ENCODE measurements at regions not wholly inside any gene's neighbourhood (a gene's known extent, or its start where the extent isn't known, plus 50 kb on each side); places are given as distances from the start of the nearest gene placed in this dataset.
"Not testable (repeated sequence)": the region's sequence is repeated elsewhere in the genome, so short reads cannot be mapped to it uniquely, and the experiment has no call there.

- Histone ChIP-seq H3K9me3 (ENCODE audit: insufficient read depth in 2 of 2, low read depth in 1 of 2, low read length in 1 of 2) (no peaks in the 10 kb centered on the region), H3K23ac (ENCODE audit: insufficient read length) (no peak overlapping the region), H3K27ac (ENCODE audit: low read depth, low read length) (no peak overlapping the region), H3K79me2 (ENCODE audit: control insufficient read depth in 1 of 2, insufficient read depth in 2 of 2, low read length in 2 of 2) (no peaks in the 10 kb centered on the region), H2AFZ (ENCODE audit: low read length) (no peak overlapping the region), H3K56ac (replicated peaks; ENCODE audit: insufficient read length, low read depth, low read length) (no peak overlapping the region), H4K5ac (ENCODE audit: insufficient read length, low read depth, low read length) (no peak overlapping the region), H3K23me2 (ENCODE audit: low read depth, low read length) (no peaks in the 10 kb centered on the region), H3K9ac (replicated peaks in 1 of 4; ENCODE audit: extremely low read depth in 1 of 4, low read depth in 3 of 4, low read length in 3 of 4) (no peak overlapping the region), H3K36me3 (ENCODE audit: control insufficient read depth in 2 of 4, insufficient read depth in 4 of 4, low read length in 3 of 4) (no peaks in the 10 kb centered on the region), H2BK120ac (replicated peaks; ENCODE audit: low read depth, low read length) (no peak overlapping the region), H3K4me2 (ENCODE audit: insufficient read depth in 1 of 2, low read depth in 2 of 2, low read length in 2 of 2) (no peak overlapping the region), H3K27me3 (replicated peaks in 1 of 4; ENCODE audit: control insufficient read depth in 3 of 4, extremely low read depth in 1 of 4, insufficient read depth in 3 of 4, low read length in 3 of 4) (no peaks in the 10 kb centered on the region), H2BK15ac (ENCODE audit: low read length) (no peak overlapping the region), H4K20me1 (replicated peaks in 1 of 2; ENCODE audit: control insufficient read depth in 1 of 2, insufficient read depth in 2 of 2, low read length in 2 of 2) (no peaks in the 10 kb centered on the region), H4K91ac (replicated peaks; ENCODE audit: insufficient read length, low read length) (no peak overlapping the region), H2AK5ac (ENCODE audit: low read depth, low read length) (no peak overlapping the region), H3K4ac (replicated peaks; ENCODE audit: insufficient read length, low read depth, low read length) (no peak overlapping the region), H2BK12ac (ENCODE audit: low read depth, low read length) (no peak overlapping the region), H3K4me3 (ENCODE audit: extremely low read depth in 1 of 4, insufficient read depth in 2 of 4, low read depth in 3 of 4, low read length in 4 of 4) (no peak overlapping the region), H3K14ac (ENCODE audit: insufficient read length) (no peak overlapping the region), H4K8ac (ENCODE audit: extremely low read depth, insufficient read depth, low read length) (no peak overlapping the region), H3K18ac (ENCODE audit: extremely low read depth, low read length) (no peak overlapping the region), H2BK5ac (ENCODE audit: low read depth, low read length) (no peak overlapping the region), H2BK20ac (ENCODE audit: low read length) (no peak overlapping the region), H3K79me1 (ENCODE audit: low read depth, low read length) (no peaks in the 10 kb centered on the region), H3K4me1 (replicated peaks in 1 of 4; ENCODE audit: control insufficient read depth in 3 of 4, insufficient read depth in 4 of 4, low read length in 3 of 4) (peaks cover 0 to 8% (median 1%) of the 10 kb centered on the region in 4 experiments; a peak in 2 of 7 replicates)
- DNase-seq (ENCODE audit: low read depth in 1 of 2, low spot score in 2 of 2): no peak
- no peak for FAIRE-seq
- 92% methylated on average over 2 of the region's 2 CpGs; no CpG with 5 or more reads in 1 of the 2 experiments for WGBS, 2 experiments (ENCODE audit: extremely low coverage in 1 of 2, insufficient coverage in 1 of 2, insufficient read length in 1 of 2, insufficient replicate concordance in 2 of 2, low coverage in 1 of 2, low lambda C conversion rate in 2 of 2, missing lambda C conversion rate in 1 of 2)
- TF ChIP-seq CEBPB (IDR thresholded peaks at IDR 0.05; ENCODE audit: low read depth, low read length): no peak
- CTCF ChIA-PET (ENCODE audit: partially characterized antibody): no interaction called here
- POLR2A ChIA-PET (ENCODE audit: partially characterized antibody): interaction anchor here (1.2 kb wide), 1 partner anchor 9 kb away, joined by 3 read pairs; no protein-coding TSS in a partner anchor
Observed at GRCh38 chr3:36182024-36182423, 198.3 kb upstream of the STAC start.

GRCh38 chr3:36187197-36187596, 193.1 kb upstream of the STAC start:
- H4K5ac ChIP-seq (ENCODE audit: insufficient read length, low read depth, low read length); FAIRE-seq; H3K18ac ChIP-seq (ENCODE audit: extremely low read depth, low read length); H3K4me1 ChIP-seq (replicated peaks in 1 of 4; ENCODE audit: control insufficient read depth in 3 of 4, insufficient read depth in 4 of 4, low read length in 3 of 4); H2AK5ac ChIP-seq (ENCODE audit: low read depth, low read length); H4K20me1 ChIP-seq (replicated peaks in 1 of 2; ENCODE audit: control insufficient read depth in 1 of 2, insufficient read depth in 2 of 2, low read length in 2 of 2); H2BK12ac ChIP-seq (ENCODE audit: low read depth, low read length); H2BK20ac ChIP-seq (ENCODE audit: low read length); H3K4ac ChIP-seq (replicated peaks; ENCODE audit: insufficient read length, low read depth, low read length); H3K14ac ChIP-seq (ENCODE audit: insufficient read length); H2BK15ac ChIP-seq (ENCODE audit: low read length); H3K36me3 ChIP-seq (ENCODE audit: control insufficient read depth in 2 of 4, insufficient read depth in 4 of 4, low read length in 3 of 4); H2BK120ac ChIP-seq (replicated peaks; ENCODE audit: low read depth, low read length); H3K79me1 ChIP-seq (ENCODE audit: low read depth, low read length); H2BK5ac ChIP-seq (ENCODE audit: low read depth, low read length); H3K4me2 ChIP-seq (ENCODE audit: insufficient read depth in 1 of 2, low read depth in 2 of 2, low read length in 2 of 2); H3K9ac ChIP-seq (replicated peaks in 1 of 4; ENCODE audit: extremely low read depth in 1 of 4, low read depth in 3 of 4, low read length in 3 of 4); H3K56ac ChIP-seq (replicated peaks; ENCODE audit: insufficient read length, low read depth, low read length); POLR2A ChIA-PET (ENCODE audit: partially characterized antibody); H3K23ac ChIP-seq (ENCODE audit: insufficient read length); H4K8ac ChIP-seq (ENCODE audit: extremely low read depth, insufficient read depth, low read length); H4K91ac ChIP-seq (replicated peaks; ENCODE audit: insufficient read length, low read length); H3K4me3 ChIP-seq (ENCODE audit: extremely low read depth in 1 of 4, insufficient read depth in 2 of 4, low read depth in 3 of 4, low read length in 4 of 4); CTCF ChIA-PET (ENCODE audit: partially characterized antibody); H3K9me3 ChIP-seq (ENCODE audit: insufficient read depth in 2 of 2, low read depth in 1 of 2, low read length in 1 of 2); H3K27ac ChIP-seq (ENCODE audit: low read depth, low read length); H3K27me3 ChIP-seq (replicated peaks in 1 of 4; ENCODE audit: control insufficient read depth in 3 of 4, extremely low read depth in 1 of 4, insufficient read depth in 3 of 4, low read length in 3 of 4); DNase-seq (ENCODE audit: low read depth in 1 of 2, low spot score in 2 of 2); H3K79me2 ChIP-seq (ENCODE audit: control insufficient read depth in 1 of 2, insufficient read depth in 2 of 2, low read length in 2 of 2); H2AFZ ChIP-seq (ENCODE audit: low read length); H3K23me2 ChIP-seq (ENCODE audit: low read depth, low read length): not testable (repeated sequence)
- 87% methylated on average over 2 of the region's 2 CpGs; no CpG with 5 or more reads in 1 of the 2 experiments for WGBS, 2 experiments (ENCODE audit: extremely low coverage in 1 of 2, insufficient coverage in 1 of 2, insufficient read length in 1 of 2, insufficient replicate concordance in 2 of 2, low coverage in 1 of 2, low lambda C conversion rate in 2 of 2, missing lambda C conversion rate in 1 of 2)

All from H1 (cell line).